ENCODE measurements at regions not wholly inside any gene's neighbourhood (a gene's known extent, or its start where the extent isn't known, plus 50 kb on each side); places are given as distances from the start of the nearest gene placed in this dataset.
"Not testable (repeated sequence)": the region's sequence is repeated elsewhere in the genome, so short reads cannot be mapped to it uniquely, and the experiment has no call there.

DNA sequence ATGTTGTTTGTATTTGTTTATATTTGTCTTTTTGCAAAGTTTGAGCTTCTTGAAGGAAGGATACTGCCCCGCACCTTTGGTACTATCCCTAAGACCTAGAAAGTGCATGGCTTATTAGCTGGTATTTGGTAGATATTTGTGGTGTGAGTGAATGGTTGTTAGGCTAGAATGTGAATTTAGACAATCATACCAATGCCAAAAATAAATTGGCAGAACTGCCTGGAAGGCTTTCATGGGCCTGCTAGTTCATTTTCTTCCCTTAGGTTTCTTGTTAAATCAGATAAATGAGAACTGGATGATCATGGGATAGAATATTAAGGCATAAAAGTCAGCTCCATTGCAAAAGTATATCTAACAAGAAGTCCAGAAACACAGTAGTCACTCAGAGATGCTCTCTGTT is 147.5 kb upstream of the TSLP start:
- DNase-seq (ENCODE audit: low spot score) = no peak

DNA sequence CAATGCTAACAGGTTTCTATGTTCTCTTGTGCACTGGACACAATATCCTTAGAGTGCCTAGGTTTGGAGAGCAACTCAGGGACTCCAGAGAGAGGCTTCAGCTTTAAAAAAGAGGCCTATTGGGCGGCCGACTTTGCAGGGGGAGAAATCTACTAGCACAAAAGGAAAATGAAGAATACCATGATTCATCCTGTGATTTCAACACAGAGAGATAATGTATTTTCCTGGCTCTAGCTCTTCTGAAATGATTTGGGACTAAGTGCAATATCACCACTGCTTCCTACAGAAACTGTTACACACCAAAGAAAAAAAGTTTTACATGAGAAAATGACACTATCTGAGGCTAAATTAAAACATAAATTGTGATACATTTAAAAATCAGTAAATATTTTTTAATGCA is 146.1 kb upstream of the TSLP start:
- no peak for DNase-seq (ENCODE audit: low spot score)

DNA sequence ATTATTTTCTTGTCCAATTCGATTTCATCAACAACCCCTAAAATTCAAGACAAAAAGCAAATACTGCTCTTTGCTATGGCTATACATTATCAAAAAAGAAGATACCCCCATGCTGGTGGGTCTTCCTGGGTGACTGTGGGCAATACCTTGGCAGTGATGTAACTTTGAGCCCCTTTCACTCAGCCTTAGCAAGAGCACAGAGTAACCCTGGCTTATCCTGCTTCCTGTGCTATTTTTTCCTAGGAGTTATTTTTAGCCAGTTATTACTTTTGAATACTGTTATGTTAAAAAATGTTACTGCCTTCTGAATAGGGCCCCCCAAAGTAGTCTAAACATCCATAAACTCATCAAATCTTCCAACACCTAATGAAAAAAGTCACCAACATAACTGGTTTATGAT is 145.6 kb upstream of the TSLP start:
- no peak for DNase-seq (ENCODE audit: low spot score)

DNA sequence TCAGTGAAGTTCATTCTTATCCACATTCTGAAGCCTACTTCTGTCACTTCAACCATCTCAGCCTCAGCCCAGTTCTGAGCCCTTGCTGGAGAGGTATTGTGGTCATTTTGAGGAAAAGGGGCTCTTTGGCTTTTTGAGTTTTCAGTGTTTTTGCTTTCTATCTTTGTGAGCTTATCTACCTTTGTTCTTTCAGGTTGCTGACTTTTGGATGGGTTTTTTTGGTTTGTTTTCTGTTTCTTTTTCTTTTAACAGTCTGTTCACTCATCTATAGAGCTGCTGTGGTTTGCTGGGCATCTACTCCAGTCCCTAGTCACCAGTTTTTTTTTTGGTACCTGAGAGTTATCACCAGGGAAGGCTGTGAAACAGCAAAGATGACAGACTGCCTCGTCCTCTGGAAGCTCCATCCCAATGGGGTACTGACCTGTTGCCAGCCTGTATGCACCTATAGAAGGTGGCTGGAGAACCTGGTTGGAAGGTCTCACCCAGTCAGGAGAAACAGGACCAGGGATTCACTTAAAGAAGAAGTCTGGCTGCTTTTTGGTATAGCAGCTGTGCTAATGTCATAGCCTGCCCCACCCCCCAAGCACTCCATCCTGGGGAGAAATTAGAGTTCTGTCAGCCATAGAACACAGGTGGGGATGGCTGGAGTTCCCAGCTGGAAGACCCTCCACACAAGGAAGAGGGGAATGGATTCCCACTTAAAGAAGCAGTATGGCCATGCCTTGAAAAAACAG is 138.6 kb upstream of the TSLP start:
- DNase-seq (ENCODE audit: low spot score) = no peak

DNA sequence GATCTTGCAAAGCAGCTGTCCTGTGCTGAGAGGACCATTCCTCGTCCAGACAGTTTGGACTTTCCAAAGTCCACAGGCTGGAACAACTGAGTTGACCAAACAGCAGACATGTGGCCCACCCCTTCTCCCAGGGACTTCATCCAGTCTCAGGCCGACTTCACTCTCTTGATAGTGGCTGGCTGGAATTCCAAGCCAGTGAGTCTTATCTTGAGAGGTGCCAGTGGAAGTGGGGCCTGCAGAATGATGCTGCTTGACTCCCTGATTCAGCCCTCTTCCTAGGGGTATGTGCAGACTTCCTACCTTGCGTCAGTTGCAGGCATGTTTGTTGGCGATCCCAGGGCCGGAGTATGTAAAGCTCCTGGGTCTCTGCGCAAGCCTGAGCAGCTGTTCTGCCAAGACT is 131.4 kb upstream of the TSLP start:
- DNase-seq (ENCODE audit: low spot score) = no peak

DNA sequence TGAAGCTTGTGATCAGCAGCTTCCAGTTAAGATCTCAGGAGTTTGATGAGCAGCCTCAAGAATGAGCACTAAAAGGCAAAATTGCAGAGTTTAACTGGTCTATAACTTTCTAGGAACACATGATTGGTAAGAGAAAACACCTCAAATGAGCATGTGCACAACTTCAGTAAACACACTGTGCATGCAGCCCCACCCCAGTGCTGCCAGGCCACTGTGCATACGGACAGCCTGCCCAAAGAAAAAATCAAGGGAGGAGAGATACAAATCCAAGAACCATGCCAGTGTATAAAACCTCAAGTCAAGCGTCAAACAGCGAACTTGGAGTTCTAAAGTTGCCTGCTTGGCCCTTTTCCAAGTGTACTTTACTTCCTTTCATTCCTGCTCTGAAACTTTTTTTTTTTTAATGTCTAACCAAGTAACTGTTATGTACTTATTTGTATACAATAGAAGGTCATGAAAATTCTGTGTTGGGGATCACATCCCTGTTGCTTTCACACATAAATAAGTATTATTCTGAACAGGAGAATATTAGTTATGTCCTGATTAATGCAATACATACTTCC is 125.6 kb upstream of the TSLP start:
- DNase-seq (ENCODE audit: low spot score) = no peak

DNA sequence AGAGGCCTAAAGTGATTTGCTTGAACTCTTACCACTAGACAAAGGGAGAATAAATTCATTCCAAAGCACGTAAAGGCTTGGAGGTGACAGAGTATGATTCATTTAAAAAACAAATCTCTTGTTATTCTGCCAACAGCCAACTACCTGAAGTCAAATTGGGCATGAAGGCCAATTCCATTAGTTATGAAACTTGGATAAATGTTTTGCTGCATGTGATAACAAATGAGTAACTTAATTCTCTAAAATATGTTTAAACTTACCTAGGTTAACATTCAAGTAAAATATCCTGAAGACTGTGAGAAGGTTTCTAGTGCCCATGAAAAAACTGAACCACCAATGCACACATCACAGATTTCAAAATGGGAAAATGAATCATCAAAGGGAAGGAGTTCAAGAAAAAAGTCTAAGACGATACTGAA is 120.1 kb upstream of the TSLP start:
- no peak for DNase-seq (ENCODE audit: low spot score)

DNA sequence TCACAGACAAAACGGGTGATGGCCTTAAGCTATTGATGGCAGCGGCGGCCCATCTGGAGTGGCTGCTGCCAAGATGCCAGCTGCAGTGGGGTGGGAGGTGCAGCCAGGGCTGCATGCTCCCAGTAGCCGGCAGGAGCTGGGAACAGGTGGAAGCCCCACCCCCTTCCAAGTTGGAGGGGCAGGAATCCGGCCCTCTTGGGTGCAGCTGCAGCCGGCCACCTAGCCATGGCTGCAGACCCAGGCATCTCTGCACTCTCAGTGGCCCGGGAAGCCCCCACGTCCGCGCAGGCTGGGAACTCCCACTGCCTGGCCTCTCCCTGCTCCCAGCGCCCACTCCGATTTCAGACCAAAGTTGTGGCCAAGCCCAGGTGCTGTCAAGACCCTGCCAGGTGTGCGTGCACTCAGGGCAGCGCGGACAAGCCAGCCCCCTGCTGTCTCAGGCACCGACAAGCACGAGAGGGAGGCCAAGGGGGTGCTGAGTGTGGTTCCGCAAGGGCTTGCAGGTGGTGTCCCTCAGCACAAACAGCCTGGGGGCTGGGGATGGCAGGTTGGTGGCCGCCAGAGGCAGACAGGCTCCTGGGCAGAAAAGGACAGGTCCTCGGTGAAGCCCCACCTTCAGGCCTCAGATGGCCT is 115.1 kb upstream of the TSLP start:
- DNase-seq (ENCODE audit: low spot score) = no peak

DNA sequence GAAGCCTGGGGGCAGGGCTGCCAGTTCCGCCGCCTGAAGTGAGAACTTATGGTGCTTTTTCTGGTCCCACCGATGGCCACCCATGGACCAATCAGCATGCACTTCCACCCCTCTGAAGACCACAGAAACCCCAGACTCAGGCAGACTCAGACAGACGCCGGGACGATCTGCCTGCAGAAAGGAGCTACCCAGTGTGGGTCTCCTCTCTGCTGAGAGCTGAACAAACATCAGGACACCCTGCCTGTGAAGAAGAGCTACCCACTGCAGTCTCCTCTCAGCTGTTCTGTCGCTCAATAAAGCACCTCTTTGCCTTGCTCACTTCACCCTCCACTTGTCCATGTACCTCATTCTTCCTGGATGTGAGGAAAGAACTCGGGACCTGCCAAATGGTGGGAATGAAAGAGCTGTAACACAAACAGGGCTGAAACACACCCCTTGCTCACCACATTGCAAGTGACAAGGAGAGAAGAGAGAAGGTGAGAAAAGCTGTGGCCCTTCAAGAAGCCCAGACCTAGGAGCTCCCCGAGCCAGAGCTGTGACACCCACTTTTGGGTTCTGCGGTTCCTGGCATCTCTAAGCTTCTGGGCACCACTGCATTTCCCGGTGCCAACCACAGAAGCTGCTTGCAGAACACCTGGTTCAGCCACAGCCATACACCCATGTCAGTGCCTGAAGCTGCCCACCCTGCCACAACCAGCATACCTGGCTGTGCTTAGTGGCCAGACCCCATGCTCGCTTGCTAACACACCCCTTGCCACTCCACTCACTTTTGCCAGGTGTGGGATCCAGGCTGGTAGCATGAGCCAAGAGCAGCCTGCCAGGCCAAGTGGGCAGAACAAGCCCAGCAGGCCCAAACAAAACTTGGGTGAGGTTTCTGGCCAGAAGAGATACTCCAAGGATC is 114.3 kb upstream of the TSLP start:
- no peak for DNase-seq (ENCODE audit: low spot score)

DNA sequence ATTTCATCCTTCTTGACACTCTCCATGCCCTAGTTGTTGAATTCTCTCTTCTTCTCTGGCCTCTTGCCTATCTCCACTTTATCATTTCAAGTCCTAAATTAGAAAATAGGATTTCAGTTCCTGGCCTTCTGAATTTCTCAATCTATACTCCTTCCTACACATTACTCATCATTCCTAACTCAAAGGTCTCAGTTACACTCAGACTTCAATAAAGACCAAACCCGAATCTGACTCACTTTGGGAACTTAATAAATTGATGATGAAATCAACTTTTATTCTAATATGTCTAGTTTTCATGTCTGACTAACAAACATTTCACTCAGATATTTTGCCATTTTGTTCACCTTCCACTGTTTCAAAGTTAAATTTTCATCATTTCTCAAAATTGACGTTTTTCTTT is 113.6 kb upstream of the TSLP start:
- no peak for DNase-seq (ENCODE audit: low spot score)

DNA sequence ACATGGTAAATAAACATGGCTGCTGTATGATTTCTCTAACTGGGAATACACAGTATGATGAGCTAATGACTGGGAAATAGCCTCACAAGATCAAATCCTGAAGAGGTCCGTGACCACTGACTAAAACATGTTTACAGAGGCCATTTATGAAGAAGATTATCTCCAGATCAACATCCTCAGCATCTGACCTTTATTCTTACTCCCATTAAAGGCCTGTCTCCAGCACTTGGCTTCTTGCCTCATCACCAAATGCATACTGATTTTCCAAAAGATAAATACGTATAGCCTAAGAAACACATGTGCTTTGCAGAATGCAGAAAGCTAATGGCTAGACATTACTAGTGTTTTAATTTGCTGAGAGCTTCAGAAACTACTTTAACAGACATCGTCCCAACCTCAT is 108.0 kb upstream of the TSLP start:
- DNase-seq (ENCODE audit: low spot score) = no peak

DNA sequence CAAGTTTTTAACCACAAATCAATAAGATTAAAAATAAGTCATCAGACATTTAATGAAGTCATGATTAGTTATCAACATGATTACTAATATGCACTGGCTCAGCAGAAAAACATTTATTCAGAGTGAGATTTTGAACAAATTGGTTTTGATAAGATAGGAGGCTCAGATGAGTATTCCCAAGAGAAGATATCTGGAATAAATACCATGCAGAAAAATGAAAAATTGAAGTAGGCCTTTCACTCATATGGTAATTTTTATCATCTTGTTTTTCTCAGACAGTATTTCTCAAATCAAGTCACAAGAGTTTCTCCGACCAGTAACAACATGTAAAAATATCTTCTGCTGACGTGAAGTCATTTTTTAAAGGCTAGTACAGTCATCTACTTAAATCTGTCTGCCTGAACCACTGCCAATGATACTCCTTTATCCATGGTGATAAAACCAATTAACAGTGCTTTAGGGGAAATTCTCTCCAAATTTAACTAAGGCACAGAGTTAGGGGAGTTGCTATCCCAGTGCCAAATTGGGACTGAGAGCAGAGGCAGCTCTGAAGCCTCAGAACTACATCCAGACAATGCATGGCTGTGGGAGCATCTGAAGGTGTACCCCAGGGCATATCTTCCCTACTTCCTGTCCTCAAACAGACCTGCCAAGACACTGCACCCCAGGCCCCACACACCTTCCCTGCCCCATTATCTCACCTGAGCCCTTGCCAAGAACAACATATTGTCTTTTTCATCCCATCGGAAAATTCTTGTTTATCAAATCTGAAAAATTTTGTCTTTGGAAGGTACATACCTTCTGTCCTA is 105.5 kb upstream of the TSLP start:
- no peak for DNase-seq (ENCODE audit: low spot score)

DNA sequence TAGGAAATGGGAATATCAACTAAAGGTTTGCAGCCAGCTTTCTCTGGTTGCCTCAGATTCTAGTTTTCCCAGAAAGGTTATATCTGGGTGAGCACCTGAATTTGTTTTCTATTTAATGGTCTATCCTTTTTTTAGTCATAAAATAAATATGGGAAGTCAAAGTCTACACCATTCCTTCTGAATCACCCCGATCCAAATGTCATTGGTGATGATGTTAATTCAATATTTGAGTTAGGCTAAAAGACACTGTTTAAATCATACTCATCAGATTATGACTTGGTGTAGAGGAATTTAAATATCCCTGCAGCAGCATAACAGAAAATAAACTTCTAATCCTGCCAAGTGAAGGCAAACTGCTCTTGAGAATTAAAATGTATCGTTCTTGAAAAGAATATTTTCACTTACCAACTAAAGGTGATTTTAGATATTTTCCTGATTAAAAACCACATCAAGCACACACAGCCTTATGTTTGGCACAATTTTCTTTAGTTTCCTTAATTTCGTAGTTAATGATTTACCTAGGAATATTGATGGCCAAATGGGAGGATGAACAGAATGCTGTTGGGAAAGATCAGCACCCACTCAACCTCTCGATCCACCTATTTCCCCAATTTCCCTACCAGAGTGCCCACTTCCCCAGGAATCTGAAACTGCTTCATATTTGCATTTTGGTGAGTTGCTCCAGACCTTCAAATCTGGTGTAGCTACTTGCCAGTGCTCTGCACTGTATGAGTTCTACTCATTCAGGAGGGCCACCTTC is 103.1 kb upstream of the TSLP start:
- DNase-seq (ENCODE audit: low spot score) = no peak

DNA sequence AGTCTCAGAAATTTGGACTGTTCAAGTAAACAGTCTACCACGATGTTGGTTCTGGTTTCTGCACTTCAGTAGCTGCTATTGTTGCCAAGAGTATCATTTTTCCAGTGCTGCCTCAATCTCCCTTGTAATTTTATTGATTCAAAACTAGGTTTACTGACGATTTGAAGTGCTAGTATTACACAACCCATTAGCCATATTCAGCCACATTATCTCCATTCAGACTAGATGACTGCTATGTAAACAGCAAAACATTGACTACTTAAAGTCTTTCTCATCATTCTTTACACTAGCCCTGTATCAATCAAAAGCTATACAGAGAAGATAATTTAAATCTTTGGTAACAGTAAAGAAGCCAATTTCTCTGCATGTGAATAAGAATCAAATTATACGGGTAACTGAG is 102.0 kb upstream of the TSLP start:
- no peak for DNase-seq (ENCODE audit: low spot score)

DNA sequence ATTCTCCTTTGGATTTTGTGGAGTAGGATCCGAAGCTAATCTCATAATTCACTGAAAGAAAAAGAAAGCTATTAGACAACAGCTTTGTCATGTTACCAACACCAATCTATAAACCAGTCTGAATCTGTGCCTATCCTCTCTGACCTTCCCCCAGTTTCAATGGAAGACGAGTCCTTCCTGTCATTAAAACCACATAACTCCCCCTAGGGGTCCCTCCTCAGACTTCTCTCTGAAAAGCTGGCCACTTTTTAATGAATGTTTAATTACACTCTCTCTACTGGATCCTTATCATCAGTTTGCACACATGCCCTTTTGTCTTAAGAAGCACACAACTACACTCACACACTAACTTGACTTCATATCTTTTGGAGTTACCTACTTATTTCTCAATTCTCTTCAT is 98.0 kb upstream of the TSLP start:
- DNase-seq (ENCODE audit: low spot score) = peak; percentile 21

DNA sequence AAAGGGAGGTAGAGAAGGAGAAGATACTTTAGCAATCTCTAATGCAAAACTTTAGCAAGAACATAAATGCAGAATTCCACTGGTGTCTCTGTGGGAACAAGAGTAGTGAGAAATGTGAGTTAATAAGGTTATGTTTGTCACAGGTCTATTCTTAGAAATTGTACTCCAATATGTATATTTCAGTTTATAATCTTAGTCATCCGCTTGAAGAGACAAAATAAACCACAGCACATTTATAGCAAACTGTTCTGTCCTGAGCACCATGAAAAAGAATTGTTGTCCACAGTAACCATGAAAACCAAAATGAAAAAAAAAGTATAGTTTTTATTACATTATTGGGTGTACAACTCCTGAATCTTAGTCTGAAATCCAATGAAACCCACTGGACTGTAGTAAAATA is 93.6 kb upstream of the TSLP start:
- DNase-seq (ENCODE audit: low spot score) = no peak

DNA sequence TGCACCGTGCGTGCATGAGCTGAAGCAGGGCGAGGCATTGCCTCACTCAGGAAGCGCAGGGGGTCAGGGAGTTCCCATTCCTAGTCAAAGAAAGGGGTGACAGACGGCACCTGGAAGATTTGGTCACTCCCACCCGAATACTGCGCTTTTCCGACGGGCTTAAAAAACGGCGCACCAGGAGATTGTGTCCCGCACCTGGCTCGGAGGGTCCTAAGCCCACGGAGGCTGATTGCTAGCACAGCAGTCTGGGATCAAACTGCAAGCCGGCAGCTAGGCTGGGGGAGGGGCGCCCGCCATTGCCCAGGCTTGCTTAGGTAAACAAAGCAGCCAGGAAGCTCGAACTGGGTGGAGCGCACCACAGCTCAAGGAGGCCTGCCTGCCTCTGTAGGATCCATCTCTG is 85.6 kb upstream of the TSLP start:
- DNase-seq (ENCODE audit: low spot score) = not testable (repeated sequence)

DNA sequence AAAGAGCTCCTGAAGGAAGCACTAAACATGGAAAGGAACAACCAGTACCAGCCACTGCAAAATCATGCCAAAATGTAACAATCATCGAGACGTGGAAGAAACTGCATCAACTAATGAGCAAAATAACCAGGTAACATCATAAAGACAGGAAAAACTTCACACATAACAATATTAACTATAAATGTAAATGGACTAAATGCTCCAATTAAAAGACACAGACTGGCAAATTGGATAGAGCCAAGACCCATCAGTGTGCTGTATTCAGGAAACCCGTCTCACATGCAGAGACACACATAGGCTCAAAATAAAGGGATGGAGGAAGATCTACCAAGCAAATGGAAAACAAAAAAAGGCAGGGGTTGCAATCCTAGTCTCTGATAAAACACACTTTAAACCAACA is 83.9 kb upstream of the TSLP start:
- not testable (repeated sequence) for DNase-seq (ENCODE audit: low spot score)

DNA sequence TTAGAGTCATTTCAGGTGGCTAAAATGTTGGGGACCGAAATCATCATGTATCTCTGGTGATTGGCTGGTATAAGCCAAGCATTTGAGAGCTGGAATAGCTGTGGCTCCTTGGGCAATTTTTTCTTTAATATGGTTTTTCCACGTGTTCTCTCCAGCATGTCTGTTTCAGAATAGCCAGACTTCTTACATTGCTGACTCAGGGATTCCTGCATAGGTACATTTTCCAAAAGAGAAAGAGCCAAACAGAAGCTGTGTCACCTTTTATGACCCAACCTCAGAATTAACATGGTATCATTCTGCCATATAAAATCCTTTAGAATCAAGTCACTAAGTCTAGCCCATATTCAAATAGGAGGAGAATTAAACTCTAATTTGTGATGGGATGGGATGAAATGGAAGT is 74.8 kb upstream of the TSLP start:
- no peak for DNase-seq (ENCODE audit: low spot score)

DNA sequence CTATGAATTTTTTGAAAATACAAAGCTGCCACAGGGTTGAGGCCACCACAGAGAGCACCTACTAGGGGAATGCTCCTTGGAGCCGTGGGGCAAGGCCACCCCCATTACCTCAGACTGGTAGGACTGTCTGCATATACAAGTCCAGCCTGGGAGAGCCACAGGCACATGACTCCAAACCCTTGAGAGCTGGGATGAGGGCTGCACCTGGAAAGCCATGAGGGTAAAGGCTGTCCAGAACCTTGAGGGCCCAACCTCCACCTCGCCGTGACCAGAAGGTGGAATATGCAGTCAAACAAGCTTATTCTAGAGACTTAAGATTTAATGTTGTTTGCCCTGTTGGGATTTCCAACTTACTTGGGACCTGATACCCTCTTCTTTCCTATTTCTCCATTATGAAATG is 69.5 kb upstream of the TSLP start:
- no peak for DNase-seq (ENCODE audit: low spot score)

DNA sequence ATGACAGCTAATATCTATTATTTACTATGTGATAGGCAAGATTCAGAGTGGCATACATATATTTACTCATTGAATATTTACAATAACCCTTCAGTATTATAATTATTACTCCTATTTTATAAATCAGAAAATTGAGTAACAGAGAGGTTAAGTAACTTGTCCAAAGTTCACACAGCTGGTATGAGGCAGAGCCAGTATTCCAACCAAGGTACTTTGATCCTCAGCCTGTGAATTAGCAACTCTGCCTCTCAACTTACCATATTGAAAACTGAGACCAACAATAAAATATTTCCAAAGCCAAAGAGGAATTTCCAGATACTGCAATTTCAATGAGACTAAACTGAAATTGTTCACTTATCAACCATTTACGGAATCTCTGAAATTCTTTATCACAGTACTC is 67.9 kb upstream of the TSLP start:
- DNase-seq (ENCODE audit: low spot score) = no peak

All from NAMALWA (cell line).